ENCODE measurements at regions not wholly inside any gene's neighbourhood (a gene's known extent, or its start where the extent isn't known, plus 50 kb on each side); places are given as distances from the start of the nearest gene placed in this dataset.

GRCh38 chr5:79878136-79878679 lies 112.9 kb downstream of the MTX3 start:
- ATAC-seq (ENCODE audit: insufficient read depth, low read depth) = no peak
- H3K4me2 ChIP-seq (ENCODE audit: insufficient read depth, low read length) = no peak overlapping the region
- no peaks in the 10 kb centered on the region for H3K4me1 ChIP-seq (ENCODE audit: insufficient read depth, low read length)
- no peak overlapping the region for H2AFZ ChIP-seq (ENCODE audit: low read depth, low read length)
- no peak overlapping the region for H3K27ac ChIP-seq (ENCODE audit: low read length)
- H3K36me3 ChIP-seq (ENCODE audit: insufficient read depth, low read length) = no peaks in the 10 kb centered on the region
- no peaks in the 10 kb centered on the region for H3K9me3 ChIP-seq (ENCODE audit: insufficient read depth, low read length, severe bottlenecking)
- no peak overlapping the region for H3K4me3 ChIP-seq (ENCODE audit: low read depth in 1 of 2, low read length in 2 of 2)
- DNase-seq = no peak
- no peaks in the 10 kb centered on the region for H4K20me1 ChIP-seq (ENCODE audit: insufficient read depth, low read length)
- no peaks in the 10 kb centered on the region for H3K27me3 ChIP-seq (ENCODE audit: insufficient read depth, low read length, poor library complexity)
- TF ChIP-seq EZH2 (IDR thresholded peaks at IDR 0.05; ENCODE audit: borderline replicate concordance, low read depth, low read length, severe bottlenecking) = no peak
- no peak for TF ChIP-seq CTCF (IDR thresholded peaks at IDR 0.05; ENCODE audit: borderline replicate concordance, extremely low read depth, low read length, poor library complexity, severe bottlenecking)
- H3K9ac ChIP-seq (ENCODE audit: low read depth, low read length) = no peak overlapping the region
- no peaks in the 10 kb centered on the region for H3K79me2 ChIP-seq (ENCODE audit: insufficient read depth, low read length)

GRCh38 chr5:79876456-79876855 lies 114.6 kb downstream of the MTX3 start:
- Histone ChIP-seq H2AFZ (ENCODE audit: low read depth, low read length) (no peak overlapping the region), H3K27me3 (ENCODE audit: insufficient read depth, low read length, poor library complexity) (no peaks in the 10 kb centered on the region), H3K9ac (ENCODE audit: low read depth, low read length) (no peak overlapping the region), H3K79me2 (ENCODE audit: insufficient read depth, low read length) (no peaks in the 10 kb centered on the region), H3K4me3 (ENCODE audit: low read depth in 1 of 2, low read length in 2 of 2) (no peak overlapping the region), H3K27ac (ENCODE audit: low read length) (no peak overlapping the region), H3K4me2 (ENCODE audit: insufficient read depth, low read length) (no peak overlapping the region), H3K36me3 (ENCODE audit: insufficient read depth, low read length) (no peaks in the 10 kb centered on the region), H3K9me3 (ENCODE audit: insufficient read depth, low read length, severe bottlenecking) (no peaks in the 10 kb centered on the region), H3K4me1 (ENCODE audit: insufficient read depth, low read length) (no peaks in the 10 kb centered on the region), H4K20me1 (ENCODE audit: insufficient read depth, low read length) (no peaks in the 10 kb centered on the region)
- no peak for ATAC-seq (ENCODE audit: insufficient read depth, low read depth)
- TF ChIP-seq CTCF (IDR thresholded peaks at IDR 0.05; ENCODE audit: borderline replicate concordance, extremely low read depth, low read length, poor library complexity, severe bottlenecking) (no peak), EZH2 (IDR thresholded peaks at IDR 0.05; ENCODE audit: borderline replicate concordance, low read depth, low read length, severe bottlenecking) (no peak)
- DNase-seq = no peak

GRCh38 chr5:79875230-79875629 lies 115.8 kb downstream of the MTX3 start:
- Histone ChIP-seq H3K9me3 (ENCODE audit: insufficient read depth, low read length, severe bottlenecking) (no peaks in the 10 kb centered on the region), H3K4me2 (ENCODE audit: insufficient read depth, low read length) (no peak overlapping the region), H3K27me3 (ENCODE audit: insufficient read depth, low read length, poor library complexity) (no peaks in the 10 kb centered on the region), H3K27ac (ENCODE audit: low read length) (no peak overlapping the region), H3K79me2 (ENCODE audit: insufficient read depth, low read length) (no peaks in the 10 kb centered on the region), H3K4me1 (ENCODE audit: insufficient read depth, low read length) (no peaks in the 10 kb centered on the region), H4K20me1 (ENCODE audit: insufficient read depth, low read length) (no peaks in the 10 kb centered on the region), H3K4me3 (ENCODE audit: low read depth in 1 of 2, low read length in 2 of 2) (no peak overlapping the region), H3K9ac (ENCODE audit: low read depth, low read length) (no peak overlapping the region), H3K36me3 (ENCODE audit: insufficient read depth, low read length) (no peaks in the 10 kb centered on the region), H2AFZ (ENCODE audit: low read depth, low read length) (no peak overlapping the region)
- DNase-seq (no peak), ATAC-seq (ENCODE audit: insufficient read depth, low read depth) (no peak)
- TF ChIP-seq EZH2 (IDR thresholded peaks at IDR 0.05; ENCODE audit: borderline replicate concordance, low read depth, low read length, severe bottlenecking) (no peak), CTCF (IDR thresholded peaks at IDR 0.05; ENCODE audit: borderline replicate concordance, extremely low read depth, low read length, poor library complexity, severe bottlenecking) (no peak)

GRCh38 chr5:79873187-79873586 lies 117.9 kb downstream of the MTX3 start:
- H3K27me3 ChIP-seq (ENCODE audit: insufficient read depth, low read length, poor library complexity) = no peaks in the 10 kb centered on the region
- DNase-seq = no peak

More at GRCh38 chr5:79873187-79873586, 117.9 kb downstream of the MTX3 start:
- H3K4me2 ChIP-seq (ENCODE audit: insufficient read depth, low read length) = no peak overlapping the region
- H3K27ac ChIP-seq (ENCODE audit: low read length) = no peak overlapping the region
- TF ChIP-seq EZH2 (IDR thresholded peaks at IDR 0.05; ENCODE audit: borderline replicate concordance, low read depth, low read length, severe bottlenecking) (no peak), CTCF (IDR thresholded peaks at IDR 0.05; ENCODE audit: borderline replicate concordance, extremely low read depth, low read length, poor library complexity, severe bottlenecking) (no peak)
- H3K4me3 ChIP-seq (ENCODE audit: low read depth in 1 of 2, low read length in 2 of 2) = no peak overlapping the region
- H3K9me3 ChIP-seq (ENCODE audit: insufficient read depth, low read length, severe bottlenecking) = no peaks in the 10 kb centered on the region
- H3K4me1 ChIP-seq (ENCODE audit: insufficient read depth, low read length) = no peaks in the 10 kb centered on the region
- no peak overlapping the region for H2AFZ ChIP-seq (ENCODE audit: low read depth, low read length)
- no peaks in the 10 kb centered on the region for H4K20me1 ChIP-seq (ENCODE audit: insufficient read depth, low read length)
- H3K36me3 ChIP-seq (ENCODE audit: insufficient read depth, low read length) = no peaks in the 10 kb centered on the region
- no peaks in the 10 kb centered on the region for H3K79me2 ChIP-seq (ENCODE audit: insufficient read depth, low read length)
- no peak overlapping the region for H3K9ac ChIP-seq (ENCODE audit: low read depth, low read length)
- no peak for ATAC-seq (ENCODE audit: insufficient read depth, low read depth)

Measured in DND-41 (cell line).